ENCODE measurements at regions not wholly inside any gene's neighbourhood (a gene's known extent, or its start where the extent isn't known, plus 50 kb on each side); places are given as distances from the start of the nearest gene placed in this dataset.

- in situ Hi-C loops (cut with MboI; ENCODE audit: low sequenced_read_pairs): no loop called here
These were observed 124.8 kb upstream of the PACRGL start for GRCh38 chr4:20575486-20575885.

DNA sequence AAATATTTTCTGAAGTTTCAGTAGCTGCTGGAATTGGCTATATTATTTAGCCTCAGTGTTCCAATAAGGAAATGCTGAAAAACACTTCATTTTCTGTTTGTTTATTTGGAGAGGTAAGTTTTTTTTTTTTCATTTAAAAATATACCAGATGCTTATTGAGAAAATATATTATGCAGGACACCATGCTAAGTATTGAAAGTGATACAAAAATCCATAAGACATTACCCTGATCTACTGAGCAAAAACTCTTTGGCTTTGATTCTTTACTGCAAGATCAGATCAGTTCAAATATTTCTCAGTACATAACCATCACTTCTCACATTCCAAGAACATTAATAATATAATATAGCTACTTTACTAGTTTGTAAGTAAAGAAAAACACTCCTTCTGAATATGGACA is 123.4 kb upstream of the PACRGL start:
- in situ Hi-C loops (cut with MboI; ENCODE audit: low sequenced_read_pairs): no loop called here

GRCh38 chr4:20577702-20578101 is 122.6 kb upstream of the PACRGL start:
- in situ Hi-C loops (cut with MboI; ENCODE audit: low sequenced_read_pairs): no loop called here

GRCh38 chr4:20580907-20581306 is 119.4 kb upstream of the PACRGL start:
- in situ Hi-C loops (cut with MboI; ENCODE audit: low sequenced_read_pairs): no loop called here

DNA sequence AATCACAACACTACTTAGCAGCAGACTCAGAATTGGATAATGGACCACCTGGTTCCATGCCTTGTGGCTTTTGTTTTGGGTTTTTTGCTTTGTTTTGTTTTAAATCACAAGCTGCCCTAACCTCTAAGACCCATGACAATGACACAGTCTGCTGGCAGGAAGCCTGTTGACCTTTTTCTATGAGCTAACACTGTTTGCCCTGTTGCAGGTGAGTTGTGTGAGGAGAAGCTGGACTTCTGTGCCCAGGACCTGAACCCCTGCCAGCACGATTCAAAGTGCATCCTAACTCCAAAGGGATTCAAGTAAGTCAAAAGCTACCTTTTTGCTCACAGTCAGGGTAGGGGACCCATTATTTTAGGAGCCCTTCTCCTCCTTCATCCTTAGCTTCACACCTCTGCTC is 110.8 kb upstream of the PACRGL start:
- in situ Hi-C loops (cut with MboI; ENCODE audit: low sequenced_read_pairs): no loop called here

DNA sequence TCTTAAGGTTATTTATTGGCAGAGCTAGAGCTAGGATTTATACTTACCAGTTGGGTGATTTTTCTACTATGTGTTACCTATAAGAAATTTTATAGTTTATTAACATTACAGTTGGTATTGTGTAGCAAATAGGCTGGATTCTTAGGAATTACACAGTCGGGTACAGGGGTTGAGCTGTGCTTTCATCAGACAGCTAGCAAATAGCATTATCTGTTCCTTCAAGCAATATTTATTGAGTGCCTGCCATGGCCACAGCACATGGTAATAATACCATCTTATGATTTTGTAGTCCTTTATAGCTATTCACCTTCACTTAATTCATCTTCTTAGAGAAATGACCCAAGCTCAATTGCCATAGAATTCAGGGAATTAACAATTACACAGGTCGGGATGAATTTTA is 109.4 kb upstream of the PACRGL start:
- in situ Hi-C loops (cut with MboI; ENCODE audit: low sequenced_read_pairs): no loop called here

- in situ Hi-C loops (cut with MboI; ENCODE audit: low sequenced_read_pairs): no loop called here
These were observed 108.7 kb upstream of the PACRGL start for GRCh38 chr4:20591571-20591970.

- in situ Hi-C loops (cut with MboI; ENCODE audit: low sequenced_read_pairs): no loop called here
These were observed 108.2 kb upstream of the PACRGL start for GRCh38 chr4:20592013-20592412.

DNA sequence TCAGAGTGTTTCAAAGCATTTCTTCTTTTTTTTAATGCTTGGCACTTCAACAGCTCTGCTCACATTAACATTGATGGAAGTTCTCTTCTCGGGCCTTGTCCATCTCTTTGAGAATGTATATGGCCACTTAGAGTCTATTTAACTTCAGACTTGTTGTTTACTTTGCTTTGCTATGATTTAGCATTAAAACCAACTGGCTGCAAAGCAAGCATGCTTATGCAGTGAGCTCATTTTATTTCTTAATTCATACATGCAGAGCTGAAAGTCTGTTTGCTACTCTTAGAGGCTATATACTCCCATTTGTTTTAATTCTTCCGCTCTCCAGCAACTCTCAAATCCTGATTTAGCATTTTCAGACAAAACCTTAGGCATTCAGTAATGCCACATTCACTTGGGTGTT is 107.6 kb upstream of the PACRGL start:
- in situ Hi-C loops (cut with MboI; ENCODE audit: low sequenced_read_pairs): no loop called here

- in situ Hi-C loops (cut with MboI; ENCODE audit: low sequenced_read_pairs): no loop called here
These were observed 101.6 kb upstream of the PACRGL start for GRCh38 chr4:20598626-20599025.

DNA sequence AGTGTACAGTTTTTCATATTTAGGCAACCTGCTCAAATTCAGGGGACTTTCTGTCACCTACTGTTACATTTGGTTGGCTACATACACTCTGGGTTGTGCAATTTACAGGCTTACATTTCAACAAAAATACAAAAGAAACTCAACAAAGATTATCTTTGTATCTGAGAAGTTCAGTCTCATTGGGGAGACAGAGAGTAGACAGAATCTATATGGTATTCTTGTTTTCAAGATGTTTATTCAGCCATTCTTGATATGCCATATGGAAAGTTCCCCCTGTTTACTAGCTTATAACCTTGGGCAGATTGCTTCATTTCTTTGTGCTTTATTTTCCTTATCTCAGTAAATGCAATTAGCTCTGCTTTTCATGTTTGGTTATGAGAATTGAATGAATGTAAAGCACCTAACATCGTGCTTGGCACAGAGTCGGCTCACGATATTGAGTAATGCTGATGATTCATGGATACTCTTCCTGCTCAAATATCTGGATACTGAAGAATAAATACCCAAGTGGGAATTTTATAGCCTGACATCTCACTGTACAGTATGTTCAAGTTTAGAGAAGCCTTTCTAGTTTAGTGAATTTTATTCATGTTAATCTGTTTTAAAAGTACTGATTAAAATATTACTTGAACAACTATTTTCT is 96.5 kb upstream of the PACRGL start:
- in situ Hi-C loops (cut with MboI; ENCODE audit: low sequenced_read_pairs): no loop called here

DNA sequence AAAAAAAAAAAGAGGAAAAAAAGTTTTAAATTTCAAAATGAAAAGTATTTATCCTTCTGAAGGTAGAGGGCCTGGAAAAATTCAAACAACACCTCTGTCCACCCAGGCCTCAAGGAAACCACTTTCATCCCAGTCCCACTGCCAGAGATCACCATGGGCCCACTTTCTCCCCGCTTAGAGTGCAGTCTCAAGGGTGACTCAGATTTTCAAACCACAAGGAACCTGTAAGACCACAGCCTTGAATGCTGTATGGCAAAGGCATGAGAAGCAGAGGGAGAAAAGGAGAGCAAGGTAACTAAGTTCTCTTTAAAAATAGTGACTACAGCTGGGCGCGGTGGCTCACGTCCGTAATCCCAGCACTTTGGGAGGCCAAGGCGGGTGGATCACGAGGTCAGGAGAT is 87.9 kb upstream of the PACRGL start:
- in situ Hi-C loops (cut with MboI; ENCODE audit: low sequenced_read_pairs): no loop called here

DNA sequence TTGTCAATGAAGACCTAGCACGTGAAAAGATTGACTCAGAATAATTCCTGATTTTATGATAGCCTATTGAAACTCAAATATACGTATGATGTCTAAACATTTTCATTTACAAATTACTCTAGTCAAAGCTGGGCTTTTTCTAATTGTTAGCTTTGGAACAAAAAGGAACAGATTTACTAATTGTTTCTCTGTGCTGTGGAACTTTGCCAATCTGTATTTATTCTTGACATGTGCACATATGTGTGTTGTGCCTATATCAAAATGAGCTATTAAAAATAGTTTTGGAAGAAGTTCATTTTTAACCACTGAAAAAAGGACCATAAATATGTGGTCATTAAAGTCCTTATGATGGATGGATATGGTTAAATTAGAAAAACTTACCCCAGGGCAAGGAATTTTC is 85.4 kb upstream of the PACRGL start:
- in situ Hi-C loops (cut with MboI; ENCODE audit: low sequenced_read_pairs): no loop called here

- in situ Hi-C loops (cut with MboI; ENCODE audit: low sequenced_read_pairs): no loop called here
These were observed 84.6 kb upstream of the PACRGL start for GRCh38 chr4:20615486-20616260.

DNA sequence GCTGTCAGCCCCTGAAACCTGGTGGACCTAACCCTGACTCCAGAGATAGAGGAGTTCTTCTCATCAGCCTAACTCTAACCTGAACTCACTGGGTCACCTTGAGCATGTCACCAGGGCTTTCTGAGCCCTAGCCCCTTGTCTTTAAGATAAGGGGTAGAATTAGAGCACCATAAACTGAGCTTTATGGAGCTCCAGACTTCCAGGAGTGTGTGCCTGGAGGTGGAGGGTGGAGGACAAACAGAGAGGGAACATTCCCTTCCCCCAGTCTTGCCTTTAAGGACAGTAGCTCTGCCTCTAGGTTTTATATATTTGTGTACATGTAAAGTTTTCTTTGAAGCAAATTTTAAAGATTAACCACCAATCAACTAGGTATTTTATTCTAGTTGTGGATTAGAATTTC is 83.9 kb upstream of the PACRGL start:
- in situ Hi-C loops (cut with MboI; ENCODE audit: low sequenced_read_pairs): no loop called here

DNA sequence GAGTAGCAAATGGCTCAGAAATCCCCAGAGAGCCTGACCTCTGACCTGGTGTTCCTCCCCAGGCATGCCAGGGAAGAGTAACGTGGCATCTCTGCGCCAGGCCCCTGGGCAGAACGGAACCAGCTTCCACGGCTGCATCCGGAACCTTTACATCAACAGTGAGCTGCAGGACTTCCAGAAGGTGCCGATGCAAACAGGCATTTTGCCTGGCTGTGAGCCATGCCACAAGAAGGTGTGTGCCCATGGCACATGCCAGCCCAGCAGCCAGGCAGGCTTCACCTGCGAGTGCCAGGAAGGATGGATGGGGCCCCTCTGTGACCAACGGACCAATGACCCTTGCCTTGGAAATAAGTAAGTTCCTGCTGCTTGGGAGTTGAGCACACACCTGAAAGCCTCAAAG is 83.4 kb upstream of the PACRGL start:
- in situ Hi-C loops (cut with MboI; ENCODE audit: low sequenced_read_pairs): no loop called here

GRCh38 chr4:20617678-20618396 is 82.4 kb upstream of the PACRGL start:
- in situ Hi-C loops (cut with MboI; ENCODE audit: low sequenced_read_pairs): no loop called here

- in situ Hi-C loops (cut with MboI; ENCODE audit: low sequenced_read_pairs): no loop called here
These were observed 81.5 kb upstream of the PACRGL start for GRCh38 chr4:20618731-20619130.

- in situ Hi-C loops (cut with MboI; ENCODE audit: low sequenced_read_pairs): no loop called here
These were observed 78.8 kb upstream of the PACRGL start for GRCh38 chr4:20621476-20621875.

- in situ Hi-C loops (cut with MboI; ENCODE audit: low sequenced_read_pairs): no loop called here
These were observed 77.6 kb upstream of the PACRGL start for GRCh38 chr4:20622701-20623100.

DNA sequence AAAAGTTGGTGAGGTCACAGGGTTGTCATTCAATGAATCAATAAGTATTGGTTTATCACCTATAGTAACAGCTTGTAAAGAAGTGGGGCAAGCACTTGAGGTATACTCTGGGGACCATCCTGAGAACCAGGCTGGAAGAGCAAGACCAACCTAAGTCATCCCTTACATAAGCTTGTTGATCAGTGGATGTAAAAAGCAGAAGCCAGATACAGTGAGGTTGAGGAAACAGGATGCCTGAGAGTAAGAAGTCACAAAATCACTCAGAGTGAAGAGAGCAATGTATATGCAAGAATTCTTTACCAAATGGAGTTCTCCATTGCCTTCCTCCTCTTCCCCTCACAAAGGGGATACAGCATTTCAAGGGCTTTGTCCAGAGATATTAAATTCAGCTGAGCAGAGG is 76.3 kb upstream of the PACRGL start:
- in situ Hi-C loops (cut with MboI; ENCODE audit: low sequenced_read_pairs): no loop called here

DNA sequence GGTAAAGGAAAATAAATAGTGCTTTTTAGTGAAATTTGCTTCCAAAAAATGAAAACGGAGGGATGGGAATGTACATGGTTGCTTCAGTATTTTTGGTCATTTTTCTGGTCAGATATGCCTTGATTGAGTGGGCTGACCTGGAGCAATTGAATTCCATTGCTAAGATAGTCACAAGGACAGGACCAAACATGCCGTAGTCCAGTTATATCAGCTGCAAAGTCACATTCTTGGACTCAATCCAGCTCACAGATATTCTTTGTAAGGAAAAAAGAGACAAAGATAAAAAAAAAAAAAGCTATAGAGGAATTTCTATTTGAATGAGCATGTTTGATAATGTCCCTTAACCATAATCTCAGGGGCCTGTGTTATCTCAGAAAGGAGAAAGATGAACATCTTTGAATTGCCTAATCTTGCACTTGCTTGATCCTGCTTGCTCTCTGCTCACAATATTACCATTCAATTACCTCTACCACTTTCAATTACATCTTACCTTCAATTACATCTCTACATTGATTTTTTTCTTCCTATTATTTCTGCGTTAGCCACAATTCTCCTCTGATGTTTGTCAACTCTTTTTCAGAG is 75.4 kb upstream of the PACRGL start:
- in situ Hi-C loops (cut with MboI; ENCODE audit: low sequenced_read_pairs): no loop called here
